ENCODE measurements at regions not wholly inside any gene's neighbourhood (a gene's known extent, or its start where the extent isn't known, plus 50 kb on each side); places are given as distances from the start of the nearest gene placed in this dataset.

DNA sequence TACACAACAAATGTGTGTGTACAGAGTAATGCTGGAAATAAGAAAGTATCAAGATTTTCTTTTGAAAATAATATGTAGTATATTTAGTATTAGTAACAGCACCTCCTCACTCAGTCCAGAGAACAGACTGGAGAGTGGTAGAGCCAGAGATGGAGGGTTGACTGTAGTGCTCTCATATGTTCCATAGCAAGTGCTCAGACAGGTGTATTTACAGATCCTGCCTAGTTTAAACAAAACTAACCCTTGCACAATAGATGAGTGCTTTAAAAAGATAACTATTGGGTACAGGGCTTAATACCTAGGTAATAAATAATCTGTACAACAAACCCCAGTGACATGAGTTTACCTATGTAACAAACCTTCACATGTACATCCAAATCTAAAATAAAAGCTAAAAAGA is 381.0 kb upstream of the EMCN start:
- H3K27me3 Mint-ChIP-seq (ENCODE audit: unreplicated experiment) = no peaks in the 10 kb centered on the region
- H3K9me3 Mint-ChIP-seq (ENCODE audit: unreplicated experiment) = no peaks in the 10 kb centered on the region
- no peaks in the 10 kb centered on the region for H3K4me1 Mint-ChIP-seq (ENCODE audit: low read depth, unreplicated experiment)
- no peaks in the 10 kb centered on the region for H3K36me3 Mint-ChIP-seq (ENCODE audit: unreplicated experiment)
- DNase-seq = no peak
- no peak for TF ChIP-seq CTCF (IDR thresholded peaks at IDR 0.05; ENCODE audit: partially characterized antibody, unreplicated experiment)
- H3K4me3 Mint-ChIP-seq (ENCODE audit: unreplicated experiment) = no peak overlapping the region
- H3K27ac Mint-ChIP-seq (ENCODE audit: unreplicated experiment) = no peak overlapping the region

DNA sequence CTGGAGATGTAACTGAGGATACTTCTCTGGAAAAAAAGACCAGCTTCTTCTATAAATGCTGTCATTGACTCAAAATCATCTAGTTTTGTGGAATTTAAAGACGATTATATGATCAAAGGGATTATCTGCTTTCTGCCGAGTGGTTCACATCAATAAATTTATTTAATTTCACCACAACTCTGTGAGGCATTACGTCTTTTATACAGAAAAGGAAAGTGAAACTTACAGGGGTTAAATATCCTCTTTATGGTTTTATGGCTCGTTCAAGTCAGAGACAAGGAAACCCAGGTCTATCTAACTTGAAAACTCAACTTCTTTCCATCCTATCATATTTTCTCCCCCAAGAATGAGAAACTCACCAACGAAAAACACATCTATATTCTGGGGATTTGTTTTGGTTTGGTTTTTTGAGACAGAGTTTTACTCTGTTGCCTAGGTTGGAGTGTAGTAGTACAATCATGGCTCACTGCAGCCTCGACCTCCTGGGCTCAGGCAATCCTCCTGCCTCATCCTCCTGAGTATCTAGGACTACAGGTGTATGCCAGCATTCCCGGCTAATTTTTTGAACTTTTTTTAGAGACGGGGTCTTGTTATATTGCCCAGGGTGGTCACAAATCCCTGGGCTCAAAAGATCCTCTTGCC is 377.9 kb upstream of the EMCN start:
- H3K36me3 Mint-ChIP-seq (ENCODE audit: unreplicated experiment) = no peaks in the 10 kb centered on the region
- H3K27me3 Mint-ChIP-seq (ENCODE audit: unreplicated experiment) = no peaks in the 10 kb centered on the region

DNA sequence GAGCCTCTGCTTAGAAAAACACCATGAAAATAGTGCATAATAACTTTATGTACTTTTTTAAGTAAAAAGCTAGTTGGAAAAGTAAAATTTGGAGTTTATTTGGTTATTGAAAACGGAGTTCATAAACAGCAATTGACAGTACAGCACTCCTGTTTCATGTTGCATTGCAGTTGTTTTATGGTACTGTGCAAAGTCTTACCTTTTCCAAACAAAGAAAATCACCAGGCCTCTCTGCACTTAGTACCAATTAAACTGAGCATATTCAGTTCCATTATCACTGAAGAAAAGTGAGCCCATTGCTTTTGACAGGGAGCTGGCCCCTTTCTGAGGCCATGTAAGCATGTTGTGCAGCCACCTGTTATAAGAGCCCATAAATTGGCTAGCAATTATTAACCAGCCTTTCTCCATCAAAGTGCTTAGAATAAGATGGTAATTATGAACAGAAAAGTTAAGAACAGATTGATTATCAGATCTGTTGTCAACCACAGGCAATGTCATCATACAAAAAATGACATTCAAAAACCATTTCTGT is 376.6 kb upstream of the EMCN start:
- no peak overlapping the region for H3K4me3 Mint-ChIP-seq (ENCODE audit: unreplicated experiment)
- H3K27me3 Mint-ChIP-seq (ENCODE audit: unreplicated experiment) = no peaks in the 10 kb centered on the region
- TF ChIP-seq CTCF (IDR thresholded peaks at IDR 0.05; ENCODE audit: partially characterized antibody, unreplicated experiment) = no peak
- H3K9me3 Mint-ChIP-seq (ENCODE audit: unreplicated experiment) = no peaks in the 10 kb centered on the region
- H3K4me1 Mint-ChIP-seq (ENCODE audit: low read depth, unreplicated experiment) = no peaks in the 10 kb centered on the region
- no peaks in the 10 kb centered on the region for H3K36me3 Mint-ChIP-seq (ENCODE audit: unreplicated experiment)
- no peak for DNase-seq
- H3K27ac Mint-ChIP-seq (ENCODE audit: unreplicated experiment) = no peak overlapping the region

More for the DNA sequence above, 377.9 kb upstream of the EMCN start:
- no peak overlapping the region for H3K4me3 Mint-ChIP-seq (ENCODE audit: unreplicated experiment)
- no peak overlapping the region for H3K27ac Mint-ChIP-seq (ENCODE audit: unreplicated experiment)
- no peak for TF ChIP-seq CTCF (IDR thresholded peaks at IDR 0.05; ENCODE audit: partially characterized antibody, unreplicated experiment)
- no peaks in the 10 kb centered on the region for H3K9me3 Mint-ChIP-seq (ENCODE audit: unreplicated experiment)
- DNase-seq = no peak
- H3K4me1 Mint-ChIP-seq (ENCODE audit: low read depth, unreplicated experiment) = no peaks in the 10 kb centered on the region

DNA sequence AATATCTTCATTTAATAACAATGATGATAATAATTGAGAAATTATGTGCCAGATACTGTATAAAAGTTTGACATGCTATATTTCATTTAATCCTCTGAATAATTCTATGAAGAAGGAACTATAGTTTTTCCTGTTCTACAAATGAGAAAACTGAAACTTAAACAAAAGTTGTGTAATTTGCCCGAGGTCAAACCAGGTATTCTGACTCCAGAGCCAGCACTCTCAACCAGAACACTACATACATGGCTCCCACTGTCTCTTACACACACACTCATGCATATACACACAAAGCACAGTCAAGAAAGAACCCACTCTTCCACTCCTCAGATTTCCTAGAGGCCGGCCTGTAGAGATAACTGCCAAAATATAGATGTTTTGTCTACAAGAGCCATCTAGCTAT is 374.0 kb upstream of the EMCN start:
- Mint-ChIP-seq H3K4me1 (ENCODE audit: low read depth, unreplicated experiment) (no peaks in the 10 kb centered on the region), H3K36me3 (ENCODE audit: unreplicated experiment) (no peaks in the 10 kb centered on the region), H3K4me3 (ENCODE audit: unreplicated experiment) (no peak overlapping the region), H3K27ac (ENCODE audit: unreplicated experiment) (no peak overlapping the region), H3K9me3 (ENCODE audit: unreplicated experiment) (no peaks in the 10 kb centered on the region), H3K27me3 (ENCODE audit: unreplicated experiment) (no peaks in the 10 kb centered on the region)
- no peak for TF ChIP-seq CTCF (IDR thresholded peaks at IDR 0.05; ENCODE audit: partially characterized antibody, unreplicated experiment)
- no peak for DNase-seq

GRCh38 chr4:100889898-100890297 is 372.1 kb upstream of the EMCN start:
- H3K4me1 Mint-ChIP-seq (ENCODE audit: low read depth, unreplicated experiment) = no peaks in the 10 kb centered on the region
- H3K4me3 Mint-ChIP-seq (ENCODE audit: unreplicated experiment) = no peak overlapping the region
- TF ChIP-seq CTCF (IDR thresholded peaks at IDR 0.05; ENCODE audit: partially characterized antibody, unreplicated experiment) = no peak

More at GRCh38 chr4:100889898-100890297, 372.1 kb upstream of the EMCN start:
- Mint-ChIP-seq H3K27ac (ENCODE audit: unreplicated experiment) (no peak overlapping the region), H3K9me3 (ENCODE audit: unreplicated experiment) (no peaks in the 10 kb centered on the region), H3K27me3 (ENCODE audit: unreplicated experiment) (no peaks in the 10 kb centered on the region), H3K36me3 (ENCODE audit: unreplicated experiment) (no peaks in the 10 kb centered on the region)
- DNase-seq = no peak

All from glutamatergic neuron (in vitro differentiated cells).